Endothelial cell (in vitro differentiated cells): ENCODE measurements at regions not wholly inside any gene's neighbourhood (a gene's known extent, or its start where the extent isn't known, plus 50 kb on each side); places are given as distances from the start of the nearest gene placed in this dataset.

Source experiments
- DNase-seq: peaks from one replicate; pipeline ENCODE4 v3.0.0; 2021; ENCODE audit warnings: low spot score
- H3K27ac Mint-ChIP-seq: one replicate; pipeline ENCODE4 v1.8.0; 2021; ENCODE audit warnings: mixed read lengths, inconsistent platforms; ENCODE audit not compliant: unreplicated experiment
- H3K27me3 Mint-ChIP-seq: one replicate; pipeline ENCODE4 v1.8.0; 2021; ENCODE audit warnings: mild to moderate bottlenecking, moderate library complexity, mixed read lengths, inconsistent platforms; ENCODE audit not compliant: unreplicated experiment
- H3K36me3 Mint-ChIP-seq: one replicate; pipeline ENCODE4 v1.8.0; 2021; ENCODE audit warnings: mild to moderate bottlenecking, low read depth, mixed read lengths, inconsistent platforms; ENCODE audit not compliant: unreplicated experiment
- H3K4me1 Mint-ChIP-seq: one replicate; pipeline ENCODE4 v1.8.0; 2021; ENCODE audit warnings: mild to moderate bottlenecking, mixed read lengths, inconsistent platforms; ENCODE audit not compliant: unreplicated experiment
- H3K4me3 Mint-ChIP-seq: one replicate; pipeline ENCODE4 v1.8.0; 2021; ENCODE audit warnings: mild to moderate bottlenecking, mixed read lengths, inconsistent platforms; ENCODE audit not compliant: unreplicated experiment
- H3K9me3 Mint-ChIP-seq: one replicate; pipeline ENCODE4 v1.8.0; 2021; ENCODE audit warnings: mixed read lengths, inconsistent platforms; ENCODE audit not compliant: unreplicated experiment
- TF ChIP-seq, protein P1 (sequence below): fragments of 200-600 bp; sonication (generic); IDR thresholded peaks from one replicate; pipeline ENCODE4 v1.5.0; 2021; ENCODE audit warnings: antibody characterized with exemption; ENCODE audit not compliant: unreplicated experiment

DNA sequence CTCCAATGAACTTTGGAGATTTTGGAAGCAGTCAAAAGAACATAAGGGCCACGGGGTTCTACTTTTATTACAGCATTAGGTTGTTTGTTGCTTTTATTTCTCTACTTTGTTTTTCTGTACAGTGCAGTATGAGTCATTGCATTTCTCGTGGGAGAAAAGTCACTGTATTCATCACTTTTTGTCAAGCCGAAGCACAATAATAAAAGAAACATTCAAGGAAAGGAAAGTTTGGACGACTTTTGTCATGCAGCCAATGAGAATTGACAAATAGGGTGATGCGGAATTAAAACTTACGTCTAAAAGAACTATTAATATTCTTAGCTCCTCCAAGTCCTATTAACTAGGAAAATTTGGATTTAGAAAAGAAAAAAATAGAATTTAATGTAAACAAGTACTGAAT lies 209.9 kb downstream of the TMEM182 start:
- no peak overlapping the region for H3K27ac Mint-ChIP-seq

DNA sequence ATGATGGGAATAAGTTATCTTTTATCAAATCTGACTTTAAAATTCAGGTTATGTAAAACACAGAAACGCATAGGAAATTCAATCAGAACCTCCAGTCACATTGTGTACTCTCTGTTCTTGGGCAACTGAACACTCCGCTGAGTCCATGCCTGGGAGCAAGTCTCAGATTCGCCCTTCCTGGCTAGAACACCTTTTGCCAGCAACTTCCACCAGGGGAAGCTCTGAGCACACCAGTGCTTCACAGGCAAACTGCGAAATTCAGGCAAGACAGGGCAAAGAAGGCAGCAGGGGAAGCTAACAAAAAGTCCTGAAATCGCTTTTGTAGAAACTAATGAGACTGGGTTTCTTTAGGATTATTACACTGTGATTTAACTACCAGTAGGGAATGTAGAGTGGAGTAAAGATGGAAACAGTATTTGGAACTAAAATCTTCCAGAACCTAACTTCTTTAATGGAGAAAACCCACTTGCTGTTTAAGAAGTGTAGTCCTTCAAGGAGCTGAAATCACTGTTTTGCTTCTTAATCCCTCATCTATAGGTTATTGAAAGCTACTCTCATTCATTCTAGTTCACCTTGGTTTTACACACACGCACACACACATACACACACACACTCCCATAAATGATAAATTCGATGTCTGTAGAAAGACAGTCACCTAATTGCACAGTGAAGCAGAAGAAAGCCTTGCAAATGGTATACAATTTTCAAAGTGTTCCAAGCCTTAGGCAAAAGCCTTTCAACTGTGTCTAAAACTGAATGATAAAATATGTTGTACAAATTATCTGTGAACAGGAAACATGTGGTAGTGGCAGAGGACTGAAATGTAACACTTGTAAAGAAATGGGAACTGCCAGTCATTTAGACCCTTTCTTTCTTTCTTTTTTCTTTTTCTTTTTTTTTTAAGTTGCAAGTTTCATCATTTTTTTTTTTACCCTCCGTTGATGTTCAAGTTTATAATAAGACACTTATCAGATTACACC lies 214.5 kb downstream of the TMEM182 start:
- DNase-seq = peak; percentile 66
- TF ChIP-seq, protein P1, sequence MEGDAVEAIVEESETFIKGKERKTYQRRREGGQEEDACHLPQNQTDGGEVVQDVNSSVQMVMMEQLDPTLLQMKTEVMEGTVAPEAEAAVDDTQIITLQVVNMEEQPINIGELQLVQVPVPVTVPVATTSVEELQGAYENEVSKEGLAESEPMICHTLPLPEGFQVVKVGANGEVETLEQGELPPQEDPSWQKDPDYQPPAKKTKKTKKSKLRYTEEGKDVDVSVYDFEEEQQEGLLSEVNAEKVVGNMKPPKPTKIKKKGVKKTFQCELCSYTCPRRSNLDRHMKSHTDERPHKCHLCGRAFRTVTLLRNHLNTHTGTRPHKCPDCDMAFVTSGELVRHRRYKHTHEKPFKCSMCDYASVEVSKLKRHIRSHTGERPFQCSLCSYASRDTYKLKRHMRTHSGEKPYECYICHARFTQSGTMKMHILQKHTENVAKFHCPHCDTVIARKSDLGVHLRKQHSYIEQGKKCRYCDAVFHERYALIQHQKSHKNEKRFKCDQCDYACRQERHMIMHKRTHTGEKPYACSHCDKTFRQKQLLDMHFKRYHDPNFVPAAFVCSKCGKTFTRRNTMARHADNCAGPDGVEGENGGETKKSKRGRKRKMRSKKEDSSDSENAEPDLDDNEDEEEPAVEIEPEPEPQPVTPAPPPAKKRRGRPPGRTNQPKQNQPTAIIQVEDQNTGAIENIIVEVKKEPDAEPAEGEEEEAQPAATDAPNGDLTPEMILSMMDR = no peak
- Mint-ChIP-seq H3K27me3 (no peaks in the 10 kb centered on the region), H3K4me3 (no peak overlapping the region), H3K4me1 (no peaks in the 10 kb centered on the region), H3K36me3 (no peaks in the 10 kb centered on the region), H3K27ac (no peak overlapping the region), H3K9me3 (no peaks in the 10 kb centered on the region)

More for the DNA sequence above, 209.9 kb downstream of the TMEM182 start:
- Mint-ChIP-seq H3K9me3 (no peaks in the 10 kb centered on the region), H3K4me3 (no peak overlapping the region), H3K27me3 (no peaks in the 10 kb centered on the region), H3K4me1 (no peaks in the 10 kb centered on the region), H3K36me3 (no peaks in the 10 kb centered on the region)
- TF ChIP-seq, protein P1 = no peak
- DNase-seq = no peak

DNA sequence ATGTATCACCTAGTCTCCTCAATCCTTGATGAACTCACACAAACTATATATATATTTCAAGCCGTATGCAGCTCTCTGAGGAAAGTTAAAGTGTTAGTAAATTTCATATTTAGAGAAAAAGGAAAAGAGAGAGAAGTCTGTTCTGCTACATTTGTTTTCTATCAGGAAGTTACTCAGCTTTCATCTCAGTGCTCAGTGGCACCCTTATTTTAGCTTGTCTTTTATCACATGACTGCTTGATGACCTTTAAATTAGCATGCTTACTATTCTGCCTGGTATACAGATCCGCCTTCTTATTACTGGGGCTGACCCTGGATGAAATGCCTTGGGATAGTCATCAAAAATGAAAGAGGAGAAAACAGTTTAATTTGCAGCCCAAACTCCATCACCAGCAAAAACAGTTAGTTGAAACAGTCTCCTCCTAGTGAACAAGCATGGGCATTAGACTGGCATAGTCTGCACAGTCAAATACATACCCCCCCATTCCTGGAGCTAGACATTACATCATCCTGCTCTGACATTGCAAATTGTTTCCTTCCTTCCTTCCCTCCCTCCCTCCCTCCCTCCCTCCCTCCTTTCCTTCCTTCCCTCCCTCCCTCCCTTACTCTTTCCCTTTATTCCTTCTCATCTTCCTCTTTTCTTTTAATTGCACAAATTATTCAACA lies 215.7 kb downstream of the TMEM182 start:
- no peaks in the 10 kb centered on the region for H3K9me3 Mint-ChIP-seq
- DNase-seq = no peak
- H3K27me3 Mint-ChIP-seq = no peaks in the 10 kb centered on the region
- H3K4me1 Mint-ChIP-seq = no peaks in the 10 kb centered on the region
- no peak overlapping the region for H3K27ac Mint-ChIP-seq
- no peak overlapping the region for H3K4me3 Mint-ChIP-seq
- no peaks in the 10 kb centered on the region for H3K36me3 Mint-ChIP-seq
- TF ChIP-seq, protein P1 = no peak

DNA sequence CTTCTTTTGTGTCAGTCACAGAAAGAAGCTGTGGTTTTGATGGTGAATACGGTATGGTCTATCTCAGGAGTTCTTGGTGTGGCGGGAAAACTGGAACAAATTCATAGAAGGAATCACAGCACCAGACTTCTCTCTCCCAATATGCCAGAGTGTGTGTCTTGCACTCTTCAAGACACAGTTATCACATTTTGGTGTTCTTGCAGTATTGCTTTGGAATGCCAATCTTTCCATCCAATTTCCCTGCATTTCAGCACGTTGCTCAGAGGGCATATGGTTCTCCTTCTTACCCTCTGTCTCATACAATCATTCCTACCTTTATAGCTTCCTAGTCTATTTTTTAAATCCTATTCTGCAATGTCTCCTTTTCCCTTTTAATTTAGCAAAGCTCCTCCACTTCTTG lies 216.3 kb downstream of the TMEM182 start:
- no peak overlapping the region for H3K4me3 Mint-ChIP-seq
- H3K4me1 Mint-ChIP-seq = no peaks in the 10 kb centered on the region
- H3K27me3 Mint-ChIP-seq = no peaks in the 10 kb centered on the region
- DNase-seq = no peak
- no peak overlapping the region for H3K27ac Mint-ChIP-seq
- H3K9me3 Mint-ChIP-seq = no peaks in the 10 kb centered on the region
- H3K36me3 Mint-ChIP-seq = no peaks in the 10 kb centered on the region
- TF ChIP-seq, protein P1 = no peak

DNA sequence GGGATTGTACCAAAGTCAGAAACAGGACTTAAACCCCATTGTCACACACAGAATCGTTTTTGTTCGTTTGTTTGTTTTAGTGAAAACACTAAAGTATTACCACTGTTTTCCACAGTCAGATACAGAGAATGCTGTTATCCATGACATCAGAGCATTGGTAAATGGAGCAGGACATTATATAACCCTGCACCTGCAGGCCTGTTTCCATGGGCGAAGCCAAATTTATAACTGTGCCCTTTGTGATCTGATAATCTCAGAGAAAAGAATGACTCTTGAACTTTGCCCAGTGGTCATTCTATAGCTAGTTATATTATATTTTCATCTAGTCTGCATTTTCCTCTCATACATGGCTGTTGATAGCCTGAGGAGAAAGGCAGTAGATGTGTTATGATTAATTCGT lies 217.6 kb downstream of the TMEM182 start:
- Mint-ChIP-seq H3K4me1 (no peaks in the 10 kb centered on the region), H3K27me3 (no peaks in the 10 kb centered on the region), H3K4me3 (no peak overlapping the region), H3K27ac (no peak overlapping the region), H3K36me3 (no peaks in the 10 kb centered on the region), H3K9me3 (no peaks in the 10 kb centered on the region)
- no peak for DNase-seq
- TF ChIP-seq, protein P1 = no peak
